ENCODE measurements at regions not wholly inside any gene's neighbourhood (a gene's known extent, or its start where the extent isn't known, plus 50 kb on each side); places are given as distances from the start of the nearest gene placed in this dataset.

DNA sequence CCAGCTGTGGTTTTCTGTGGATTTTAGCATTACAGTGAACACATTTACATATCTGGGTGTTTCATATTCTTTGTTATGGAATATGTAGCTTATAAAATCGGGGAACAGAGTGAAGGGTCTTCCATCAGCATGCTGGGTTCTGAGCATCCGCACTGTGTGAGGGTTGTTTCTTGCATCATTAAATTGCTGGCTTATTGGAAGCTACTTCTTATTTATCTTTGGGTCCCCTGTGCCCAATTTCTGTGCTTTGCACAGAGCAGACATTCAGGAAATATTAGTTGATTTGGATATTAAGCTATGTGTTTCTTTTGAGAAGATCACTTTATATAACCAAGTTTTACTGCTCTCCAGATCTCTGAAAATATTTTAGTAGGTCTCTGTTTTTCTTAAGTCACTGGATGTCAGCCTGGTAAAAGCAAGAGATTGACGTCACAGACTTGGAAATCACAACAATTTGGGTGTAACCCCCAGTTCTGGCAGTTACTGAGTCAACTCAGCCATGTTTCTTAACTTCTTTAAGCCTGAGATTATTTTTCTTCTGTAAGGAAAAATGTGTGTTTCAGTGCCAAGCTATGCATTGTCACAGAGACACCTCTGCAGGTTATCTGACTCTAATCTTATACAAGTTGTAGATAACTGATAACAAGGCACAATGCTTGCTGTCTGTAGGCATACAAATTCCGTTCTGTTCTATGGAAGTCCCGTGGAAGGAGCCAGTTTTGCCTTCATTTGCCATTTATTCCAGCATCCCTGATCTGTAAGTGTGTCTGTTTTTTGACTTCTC is 258.3 kb upstream of the KAZN start:
- TF ChIP-seq, protein P1, sequence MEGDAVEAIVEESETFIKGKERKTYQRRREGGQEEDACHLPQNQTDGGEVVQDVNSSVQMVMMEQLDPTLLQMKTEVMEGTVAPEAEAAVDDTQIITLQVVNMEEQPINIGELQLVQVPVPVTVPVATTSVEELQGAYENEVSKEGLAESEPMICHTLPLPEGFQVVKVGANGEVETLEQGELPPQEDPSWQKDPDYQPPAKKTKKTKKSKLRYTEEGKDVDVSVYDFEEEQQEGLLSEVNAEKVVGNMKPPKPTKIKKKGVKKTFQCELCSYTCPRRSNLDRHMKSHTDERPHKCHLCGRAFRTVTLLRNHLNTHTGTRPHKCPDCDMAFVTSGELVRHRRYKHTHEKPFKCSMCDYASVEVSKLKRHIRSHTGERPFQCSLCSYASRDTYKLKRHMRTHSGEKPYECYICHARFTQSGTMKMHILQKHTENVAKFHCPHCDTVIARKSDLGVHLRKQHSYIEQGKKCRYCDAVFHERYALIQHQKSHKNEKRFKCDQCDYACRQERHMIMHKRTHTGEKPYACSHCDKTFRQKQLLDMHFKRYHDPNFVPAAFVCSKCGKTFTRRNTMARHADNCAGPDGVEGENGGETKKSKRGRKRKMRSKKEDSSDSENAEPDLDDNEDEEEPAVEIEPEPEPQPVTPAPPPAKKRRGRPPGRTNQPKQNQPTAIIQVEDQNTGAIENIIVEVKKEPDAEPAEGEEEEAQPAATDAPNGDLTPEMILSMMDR (IDR thresholded peaks at IDR 0.05; ENCODE audit: insufficient read depth, low read length, poor library complexity, severe bottlenecking) = no peak
- TF ChIP-seq EZH2phosphoT487 (conservative IDR thresholded peaks at IDR 0.05; ENCODE audit: low read length) = no peak

Data from SU-DHL-6 (cell line).